Muscle layer of colon (tissue), 2 donors: ENCODE measurements at regions not wholly inside any gene's neighbourhood (a gene's known extent, or its start where the extent isn't known, plus 50 kb on each side); places are given as distances from the start of the nearest gene placed in this dataset.
"Not testable (repeated sequence)": the region's sequence is repeated elsewhere in the genome, so short reads cannot be mapped to it uniquely, and the experiment has no call there.

Experiments
- H3K27ac ChIP-seq: one replicate; pipeline ENCODE4 v1.7.0; 2013; ENCODE audit warnings: low read depth, mild to moderate bottlenecking, low read length, moderate library complexity
- H3K27me3 ChIP-seq, 2 donors: one replicate each; pipeline ENCODE4 v1.7.0; 2013; ENCODE audit warnings: low read length in 2 of 2, mild to moderate bottlenecking in 2 of 2; ENCODE audit not compliant: insufficient read depth in 2 of 2, control insufficient read depth in 1 of 2
- H3K36me3 ChIP-seq: one replicate; pipeline ENCODE4 v1.7.0; 2013; ENCODE audit warnings: mild to moderate bottlenecking, low read length; ENCODE audit not compliant: insufficient read depth
- H3K4me1 ChIP-seq: one replicate; pipeline ENCODE4 v1.7.0; 2013; ENCODE audit warnings: mild to moderate bottlenecking, low read length; ENCODE audit not compliant: insufficient read depth
- H3K4me3 ChIP-seq, 2 donors: one replicate each; pipeline ENCODE4 v1.7.0; 2013; ENCODE audit warnings: low read length in 2 of 2, low read depth in 1 of 2, mild to moderate bottlenecking in 1 of 2, moderate library complexity in 1 of 2
- H3K9ac ChIP-seq: one replicate; pipeline ENCODE4 v1.7.0; 2013; ENCODE audit warnings: low read length
- H3K9me3 ChIP-seq: one replicate; pipeline ENCODE4 v1.7.0; 2013; ENCODE audit warnings: mild to moderate bottlenecking, low read length
- donor health status: abdominal sarcoma.
- donor health status: Adenocarcinoma of cecum.

DNA sequence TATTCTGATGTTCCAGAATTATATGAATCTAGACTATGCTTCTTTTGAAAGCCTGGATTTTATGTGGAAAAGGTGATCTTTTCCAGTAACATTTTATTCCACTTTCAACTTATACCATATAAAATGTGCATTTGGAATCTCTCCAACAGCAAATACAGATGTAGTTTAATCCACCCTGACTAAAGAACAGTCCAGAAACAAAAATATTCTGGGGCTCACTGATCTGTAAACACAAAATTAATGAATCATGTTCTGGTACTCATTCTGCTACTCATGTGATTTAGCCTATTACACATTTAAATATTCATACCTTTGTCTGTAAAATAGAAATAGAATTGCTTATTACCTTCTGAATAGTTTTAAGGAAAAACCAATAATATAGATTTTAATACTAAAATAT is 125.8 kb downstream of the ARRDC3 start:
- no peaks in the 10 kb centered on the region for H3K4me1 ChIP-seq
- no peak overlapping the region for H3K27ac ChIP-seq
- H3K27me3 ChIP-seq: no peaks in the 10 kb centered on the region
- no peak overlapping the region for H3K9ac ChIP-seq
- H3K9me3 ChIP-seq: no peaks in the 10 kb centered on the region
- H3K4me3 ChIP-seq: no peak overlapping the region
- no peaks in the 10 kb centered on the region for H3K36me3 ChIP-seq

DNA sequence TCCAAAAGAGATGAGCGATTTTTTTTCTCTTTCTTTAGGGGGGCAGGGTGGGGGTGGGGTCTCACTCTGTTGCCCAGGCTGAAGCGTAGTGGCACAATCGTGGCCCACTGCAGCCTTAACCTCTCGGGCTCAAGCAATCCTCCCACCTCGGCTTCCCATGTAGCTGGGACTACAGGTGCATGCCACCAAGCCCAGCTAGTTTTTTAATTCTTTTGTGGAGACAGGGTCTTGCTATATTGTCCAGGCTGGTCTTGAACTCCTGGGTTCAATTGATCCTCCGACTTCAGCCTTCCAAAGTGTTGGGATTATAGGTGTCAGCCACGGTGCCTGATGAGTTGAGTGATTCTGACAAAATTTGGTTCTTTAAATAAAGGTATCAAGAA is 127.0 kb downstream of the ARRDC3 start:
- H3K4me3 ChIP-seq: no peak overlapping the region
- H3K27ac ChIP-seq: no peak overlapping the region
- H3K4me1 ChIP-seq: no peaks in the 10 kb centered on the region
- H3K27me3 ChIP-seq: no peaks in the 10 kb centered on the region
- no peaks in the 10 kb centered on the region for H3K36me3 ChIP-seq
- H3K9ac ChIP-seq: no peak overlapping the region
- H3K9me3 ChIP-seq: no peaks in the 10 kb centered on the region

DNA sequence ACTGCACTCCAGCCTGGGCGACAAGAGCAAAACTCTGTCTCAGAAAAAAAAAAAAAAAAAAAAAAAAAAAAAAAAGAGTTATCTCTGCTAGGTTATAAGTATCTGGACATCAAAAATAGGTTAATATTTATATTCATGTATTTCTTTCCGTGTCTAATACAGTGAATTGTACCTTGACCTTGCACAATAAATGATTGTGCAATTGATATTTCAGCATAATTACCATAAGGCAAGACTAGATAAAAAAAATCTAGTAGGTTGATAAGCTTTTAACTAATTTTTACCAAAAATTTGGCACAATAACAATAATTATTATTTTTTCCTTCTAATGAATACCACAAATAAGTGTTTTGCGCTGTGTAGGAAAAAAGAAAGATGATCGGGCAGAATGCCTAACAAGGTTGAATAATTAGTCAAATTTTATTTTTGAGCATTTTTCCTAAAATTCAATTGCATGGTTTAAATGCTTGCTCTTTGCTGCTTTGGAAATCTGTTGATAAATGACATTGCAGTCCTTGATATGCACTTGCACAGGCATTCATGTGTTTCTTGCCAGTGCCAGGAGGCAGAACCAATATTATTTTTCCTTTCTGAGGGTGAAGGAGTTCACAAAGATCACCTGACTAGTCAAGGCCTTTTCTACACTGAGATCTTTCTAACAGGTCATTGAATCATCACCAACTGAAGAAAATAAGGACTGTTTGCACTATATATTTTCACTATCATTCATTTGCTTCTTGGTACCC is 127.5 kb downstream of the ARRDC3 start:
- Histone ChIP-seq H3K9me3 (no peaks in the 10 kb centered on the region), H3K27me3 (no peaks in the 10 kb centered on the region), H3K36me3 (no peaks in the 10 kb centered on the region), H3K27ac (no peak overlapping the region), H3K4me1 (no peaks in the 10 kb centered on the region), H3K9ac (no peak overlapping the region), H3K4me3 (no peak overlapping the region)

DNA sequence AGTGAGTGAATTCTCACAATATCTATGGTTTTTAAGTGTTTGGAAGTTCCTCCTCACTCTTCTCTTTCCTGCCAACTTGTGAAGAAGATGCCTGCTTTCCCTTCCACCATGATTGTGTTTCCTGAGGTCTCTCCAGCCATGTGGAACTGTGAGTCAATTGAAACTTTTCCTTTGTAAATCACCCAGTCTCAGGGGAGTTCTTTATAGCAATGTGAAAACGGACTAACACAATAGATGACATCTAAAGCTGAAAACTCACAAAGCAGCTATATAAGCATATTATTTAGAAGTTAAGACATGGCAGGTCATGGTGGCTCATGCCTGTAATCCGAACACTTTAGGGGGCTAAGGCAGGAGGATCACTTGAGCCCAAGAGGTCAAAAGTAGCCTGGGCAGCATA is 130.2 kb downstream of the ARRDC3 start:
- H3K4me1 ChIP-seq: no peaks in the 10 kb centered on the region
- no peak overlapping the region for H3K27ac ChIP-seq
- no peak overlapping the region for H3K9ac ChIP-seq
- no peaks in the 10 kb centered on the region for H3K36me3 ChIP-seq
- no peaks in the 10 kb centered on the region for H3K9me3 ChIP-seq
- H3K4me3 ChIP-seq: no peak overlapping the region
- no peaks in the 10 kb centered on the region for H3K27me3 ChIP-seq

DNA sequence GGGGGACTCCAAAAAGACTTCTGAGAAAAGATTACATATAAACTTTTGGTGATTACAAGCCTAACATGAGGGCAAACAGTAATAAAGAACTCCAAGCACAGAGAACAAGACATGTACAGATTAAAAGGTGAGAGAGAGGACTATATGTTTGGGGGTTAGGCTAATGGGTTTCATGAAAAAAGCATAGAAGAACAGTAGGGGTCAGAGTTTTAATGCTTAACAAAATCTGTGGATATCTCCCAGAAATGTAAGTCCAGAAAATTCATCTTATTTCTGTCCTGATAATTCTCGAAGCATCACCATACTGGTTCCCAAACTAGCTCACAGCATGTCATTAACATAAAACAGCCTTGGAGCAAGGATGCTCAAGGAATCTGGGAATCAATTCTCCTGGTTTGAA is 137.2 kb downstream of the ARRDC3 start:
- no peak overlapping the region for H3K27ac ChIP-seq
- H3K27me3 ChIP-seq: no peaks in the 10 kb centered on the region
- H3K36me3 ChIP-seq: no peaks in the 10 kb centered on the region
- H3K4me1 ChIP-seq: no peaks in the 10 kb centered on the region
- no peaks in the 10 kb centered on the region for H3K9me3 ChIP-seq
- H3K9ac ChIP-seq: no peak overlapping the region
- no peak overlapping the region for H3K4me3 ChIP-seq

DNA sequence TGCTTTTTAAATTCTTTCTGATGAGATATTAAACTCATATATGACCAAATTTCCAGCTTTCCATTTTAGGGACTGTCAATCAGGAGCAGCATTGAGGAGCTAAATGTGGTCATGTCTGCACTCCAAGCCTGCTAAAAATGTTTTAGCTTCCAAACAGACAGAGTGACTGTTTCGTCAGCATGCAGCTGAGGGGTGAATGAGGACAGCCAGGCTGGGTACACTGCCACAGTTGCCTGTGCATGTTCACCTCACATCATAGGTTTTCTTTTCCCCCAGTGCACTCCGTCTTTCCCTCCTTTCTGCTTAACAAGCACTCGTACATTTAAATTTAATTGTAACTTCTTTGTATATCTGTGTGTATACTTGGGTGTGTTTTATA is 138.1 kb downstream of the ARRDC3 start:
- H3K4me1 ChIP-seq: no peaks in the 10 kb centered on the region
- no peak overlapping the region for H3K9ac ChIP-seq
- H3K27me3 ChIP-seq: no peaks in the 10 kb centered on the region
- no peak overlapping the region for H3K4me3 ChIP-seq
- H3K9me3 ChIP-seq: no peaks in the 10 kb centered on the region
- no peaks in the 10 kb centered on the region for H3K36me3 ChIP-seq
- H3K27ac ChIP-seq: no peak overlapping the region

DNA sequence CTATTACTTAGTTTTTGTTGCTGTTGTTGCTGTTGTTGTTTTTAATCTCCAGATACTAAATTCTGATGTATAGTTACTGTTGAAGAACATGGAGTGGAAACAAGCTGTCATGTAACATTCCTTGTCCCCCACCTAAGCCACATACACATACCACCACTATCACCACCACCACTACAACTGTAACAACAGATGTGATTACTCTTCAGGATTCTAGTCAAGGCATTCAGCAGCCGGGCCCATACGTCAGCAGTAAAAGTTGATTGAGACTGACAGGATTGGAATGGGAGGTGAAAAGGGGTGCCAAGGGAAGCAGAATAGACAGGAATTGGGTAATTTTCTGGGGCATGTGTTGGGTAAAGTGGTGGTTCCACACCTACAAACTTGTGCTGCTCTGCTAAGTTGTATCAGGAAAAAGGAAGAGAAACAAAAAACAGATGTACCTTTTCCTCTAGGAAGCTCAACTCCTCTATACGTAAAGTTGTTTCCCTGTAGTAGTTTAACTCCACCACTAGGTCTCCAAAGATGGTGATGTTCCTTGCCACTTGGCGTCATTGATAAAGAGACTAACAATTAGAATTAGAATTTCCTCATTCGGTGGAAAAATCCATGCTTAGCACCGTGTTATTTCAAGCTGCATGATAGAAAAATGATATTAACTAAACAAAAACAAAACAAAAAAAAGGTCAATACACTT is 138.6 kb downstream of the ARRDC3 start:
- Histone ChIP-seq H3K27ac (no peak overlapping the region), H3K36me3 (no peaks in the 10 kb centered on the region), H3K9ac (no peak overlapping the region), H3K4me3 (no peak overlapping the region), H3K27me3 (no peaks in the 10 kb centered on the region), H3K9me3 (no peaks in the 10 kb centered on the region), H3K4me1 (no peaks in the 10 kb centered on the region)

DNA sequence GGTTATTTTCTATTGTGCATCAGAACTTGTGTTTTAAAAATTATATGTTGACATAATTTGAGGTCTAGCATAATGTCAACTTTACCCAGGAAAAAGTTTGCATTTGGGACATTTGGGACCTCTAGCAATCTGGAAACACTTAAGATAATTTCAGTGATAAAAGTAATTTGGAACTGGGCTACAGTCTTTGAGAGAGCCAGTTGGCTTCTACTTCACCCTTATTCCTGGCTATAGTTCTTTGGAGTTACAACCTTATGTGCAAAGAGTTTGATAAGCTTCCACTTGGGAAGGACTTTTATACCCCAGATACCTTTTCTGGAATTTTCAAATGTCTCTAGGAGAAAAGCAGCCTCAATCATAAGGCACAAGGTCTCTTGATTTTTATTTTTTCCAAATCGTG is 139.3 kb downstream of the ARRDC3 start:
- no peak overlapping the region for H3K9ac ChIP-seq
- no peak overlapping the region for H3K4me3 ChIP-seq
- H3K9me3 ChIP-seq: no peaks in the 10 kb centered on the region
- no peak overlapping the region for H3K27ac ChIP-seq
- H3K27me3 ChIP-seq: no peaks in the 10 kb centered on the region
- H3K4me1 ChIP-seq: no peaks in the 10 kb centered on the region
- no peaks in the 10 kb centered on the region for H3K36me3 ChIP-seq

DNA sequence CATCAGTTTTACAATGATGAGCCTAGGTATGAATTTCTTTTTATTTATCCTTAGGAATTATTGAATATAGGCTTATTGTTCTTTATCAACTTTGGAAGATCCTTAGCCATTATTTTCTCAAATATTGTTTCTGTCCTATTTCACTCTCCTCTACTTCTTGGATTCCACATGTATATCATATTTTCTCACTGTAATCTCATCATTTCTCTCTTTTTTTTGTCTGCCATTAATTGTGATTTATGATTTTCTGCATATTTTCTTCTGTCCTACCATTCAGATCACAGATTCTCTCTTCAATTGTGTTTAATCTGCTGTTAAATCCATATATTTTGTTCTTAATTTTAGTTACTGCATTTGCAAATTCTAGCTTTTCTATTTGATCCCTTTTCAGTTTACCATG is 139.8 kb downstream of the ARRDC3 start:
- no peaks in the 10 kb centered on the region for H3K4me1 ChIP-seq
- H3K4me3 ChIP-seq: no peak overlapping the region
- no peak overlapping the region for H3K27ac ChIP-seq
- H3K27me3 ChIP-seq: no peaks in the 10 kb centered on the region
- H3K9ac ChIP-seq: no peak overlapping the region
- H3K9me3 ChIP-seq: no peaks in the 10 kb centered on the region
- no peaks in the 10 kb centered on the region for H3K36me3 ChIP-seq

DNA sequence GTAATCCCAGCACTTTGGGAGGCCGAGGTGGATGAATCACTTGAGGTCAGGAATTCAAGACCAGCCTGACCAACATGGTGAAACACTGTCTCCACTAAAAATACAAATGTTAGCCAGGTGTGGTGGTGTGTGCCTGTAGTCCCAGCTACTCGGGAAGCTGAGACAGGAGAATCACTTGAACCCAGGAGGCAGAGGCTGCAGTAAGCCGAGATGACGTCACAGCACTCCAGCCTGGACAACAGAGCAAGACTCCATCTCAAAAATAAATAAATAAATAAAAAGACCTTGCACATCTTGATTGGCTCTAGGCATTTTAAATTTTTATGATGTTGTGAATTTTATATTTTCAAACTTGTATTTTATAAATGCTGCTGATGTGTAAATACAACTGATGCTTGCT is 141.7 kb downstream of the ARRDC3 start:
- not testable (repeated sequence) for H3K4me1 ChIP-seq, H3K9ac ChIP-seq, H3K27me3 ChIP-seq, H3K4me3 ChIP-seq, H3K9me3 ChIP-seq, H3K36me3 ChIP-seq, H3K27ac ChIP-seq

DNA sequence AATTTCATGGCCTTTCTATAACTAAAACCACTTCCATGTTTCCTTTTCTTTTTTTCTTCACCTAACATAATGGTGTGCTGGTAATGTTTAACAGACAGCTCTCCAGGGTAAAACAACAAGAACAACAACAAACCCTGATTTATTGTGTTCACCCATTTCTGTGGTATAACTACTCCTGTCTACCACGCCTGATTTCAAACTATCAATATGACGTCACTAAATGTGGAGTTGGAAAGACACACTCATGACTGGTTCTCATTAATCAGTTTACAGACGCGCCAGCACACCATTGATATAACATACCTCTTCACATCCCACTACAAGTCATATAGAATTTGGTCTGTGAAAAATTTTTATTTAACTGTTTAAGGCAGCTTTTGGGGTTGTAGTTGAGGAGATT is 142.9 kb downstream of the ARRDC3 start:
- no peak overlapping the region for H3K9ac ChIP-seq
- no peak overlapping the region for H3K4me3 ChIP-seq

DNA sequence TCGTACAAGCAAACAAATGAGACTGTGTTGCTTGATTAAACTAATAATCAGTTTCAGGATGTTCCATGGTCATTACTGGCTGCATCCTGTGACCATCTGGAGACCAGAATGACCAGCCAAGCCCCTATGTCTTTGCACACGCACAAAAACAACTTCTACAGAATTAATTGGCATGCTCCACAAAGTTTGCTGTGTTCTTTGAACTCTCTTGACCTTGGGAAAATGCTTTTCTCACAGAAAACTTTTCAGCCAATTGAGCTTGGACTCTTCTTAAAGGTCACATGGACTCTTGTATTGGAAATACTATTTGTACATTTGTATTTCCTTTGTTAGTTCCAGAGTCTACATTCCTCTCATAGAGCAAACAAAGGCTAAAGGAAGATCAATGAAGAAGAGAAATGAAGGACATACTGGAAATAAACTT is 147.8 kb downstream of the ARRDC3 start:
- no peaks in the 10 kb centered on the region for H3K4me1 ChIP-seq
- H3K27me3 ChIP-seq: no peaks in the 10 kb centered on the region
- H3K9ac ChIP-seq: no peak overlapping the region
- H3K27ac ChIP-seq: no peak overlapping the region
- no peak overlapping the region for H3K4me3 ChIP-seq
- no peaks in the 10 kb centered on the region for H3K36me3 ChIP-seq
- H3K9me3 ChIP-seq: no peaks in the 10 kb centered on the region

More for the DNA sequence above, 142.9 kb downstream of the ARRDC3 start:
- Histone ChIP-seq H3K27ac (no peak overlapping the region), H3K4me1 (no peaks in the 10 kb centered on the region), H3K36me3 (no peaks in the 10 kb centered on the region), H3K27me3 (no peaks in the 10 kb centered on the region), H3K9me3 (no peaks in the 10 kb centered on the region)
